ENCODE measurements at regions not wholly inside any gene's neighbourhood (a gene's known extent, or its start where the extent isn't known, plus 50 kb on each side); places are given as distances from the start of the nearest gene placed in this dataset.

- Histone ChIP-seq H3K36me3 (no peaks in the 10 kb centered on the region), H3K4me3 (no peak overlapping the region), H3K27me3 (no peaks in the 10 kb centered on the region), H3K4me1 (peaks cover 0 to 13% (median 6%) of the 10 kb centered on the region in 3 donors), H3K27ac (no peak overlapping the region), H3K9me3 (no peaks in the 10 kb centered on the region)
- WGBS, 2 donors: 35 to 39% methylated on average over 12 of the region's 12 CpGs
- no peak for TF ChIP-seq POLR2A (IDR thresholded peaks at IDR 0.05)
- TF ChIP-seq CTCF (IDR thresholded peaks at IDR 0.05): no peak
- intact Hi-C loops (cut with DNase I): no loop called here
- no peak for DNase-seq
Observed at GRCh38 chr2:7835693-7836680, 845.9 kb upstream of the ID2 start.

GRCh38 chr2:7837237-7837760 lies 844.6 kb upstream of the ID2 start:
- no peak for DNase-seq
- Histone ChIP-seq H3K27me3 (no peaks in the 10 kb centered on the region), H3K27ac (no peak overlapping the region), H3K36me3 (no peaks in the 10 kb centered on the region), H3K9me3 (no peaks in the 10 kb centered on the region), H3K4me3 (no peak overlapping the region), H3K4me1 (peaks cover 0 to 13% (median 6%) of the 10 kb centered on the region in 3 donors)
- WGBS, 2 donors: 56 to 73% methylated on average over 2 of the region's 2 CpGs
- intact Hi-C loops (cut with DNase I): no loop called here
- TF ChIP-seq POLR2A (IDR thresholded peaks at IDR 0.05) (no peak), CTCF (IDR thresholded peaks at IDR 0.05) (no peak)

- H3K27ac ChIP-seq: no peak overlapping the region
- no peaks in the 10 kb centered on the region for H3K9me3 ChIP-seq
- H3K27me3 ChIP-seq: no peaks in the 10 kb centered on the region
- TF ChIP-seq POLR2A (IDR thresholded peaks at IDR 0.05) (no peak), CTCF (IDR thresholded peaks at IDR 0.05) (no peak)
- H3K4me1 ChIP-seq: peaks cover 0 to 13% (median 6%) of the 10 kb centered on the region in 3 donors
- no peak overlapping the region for H3K4me3 ChIP-seq
- intact Hi-C loops (cut with DNase I): no loop called here
- WGBS, 2 donors: 91 to 93% methylated on average over 4 of the region's 4 CpGs
- H3K36me3 ChIP-seq: no peaks in the 10 kb centered on the region
- no peak for DNase-seq
Observed at GRCh38 chr2:7838669-7839068, 843.2 kb upstream of the ID2 start.

GRCh38 chr2:7840651-7841380 lies 841.0 kb upstream of the ID2 start:
- Histone ChIP-seq H3K36me3 (no peaks in the 10 kb centered on the region), H3K27ac (no peak overlapping the region), H3K4me3 (no peak overlapping the region), H3K9me3 (no peaks in the 10 kb centered on the region), H3K27me3 (no peaks in the 10 kb centered on the region), H3K4me1 (peaks cover 0 to 11% (median 1%) of the 10 kb centered on the region in 3 donors)
- 94 to 95% methylated on average over 13 of the region's 16 CpGs for WGBS, 2 donors
- intact Hi-C loops (cut with DNase I): no loop called here
- DNase-seq: no peak
- TF ChIP-seq POLR2A (IDR thresholded peaks at IDR 0.05) (no peak), CTCF (IDR thresholded peaks at IDR 0.05) (no peak)

GRCh38 chr2:7841751-7842150 lies 840.1 kb upstream of the ID2 start:
- H3K27ac ChIP-seq: no peak overlapping the region
- H3K4me1 ChIP-seq: peaks cover 0 to 5% (median 0%) of the 10 kb centered on the region in 3 donors
- H3K9me3 ChIP-seq: no peaks in the 10 kb centered on the region
- no peaks in the 10 kb centered on the region for H3K36me3 ChIP-seq
- no peak for TF ChIP-seq POLR2A (IDR thresholded peaks at IDR 0.05)
- no peak for TF ChIP-seq CTCF (IDR thresholded peaks at IDR 0.05)
- 61 to 63% methylated on average over 2 of the region's 2 CpGs for WGBS, 2 donors
- peaks cover 0 to 5% (median 0%) of the 10 kb centered on the region in 4 donors for H3K27me3 ChIP-seq
- H3K4me3 ChIP-seq: no peak overlapping the region
- DNase-seq: no peak
- intact Hi-C loops (cut with DNase I): no loop called here
